ENCODE measurements at regions not wholly inside any gene's neighbourhood (a gene's known extent, or its start where the extent isn't known, plus 50 kb on each side); places are given as distances from the start of the nearest gene placed in this dataset.
"Not testable (repeated sequence)": the region's sequence is repeated elsewhere in the genome, so short reads cannot be mapped to it uniquely, and the experiment has no call there.

- H3K27me3 Mint-ChIP-seq (ENCODE audit: low read depth), result peaks cover 7% of the 10 kb centered on the region
- no peak overlapping the region for H3K4me3 Mint-ChIP-seq
- intact Hi-C loops (cut with micrococcal nuclease), result no loop called here
- no peaks in the 10 kb centered on the region for H3K9me3 Mint-ChIP-seq
- no peaks in the 10 kb centered on the region for H3K4me1 Mint-ChIP-seq (ENCODE audit: low read depth)
- no peak overlapping the region for H3K27ac Mint-ChIP-seq
- no peaks in the 10 kb centered on the region for H3K36me3 Mint-ChIP-seq (ENCODE audit: low read depth)
- no peak for DNase-seq
- CTCF ChIA-PET, result interaction anchor here (0.6 to 0.7 kb wide), 2 partner anchors 22 to 705 kb away, joined by 3 read pairs; no protein-coding TSS in a partner anchor
Observed at GRCh38 chr18:76042511-76042910, 452.5 kb downstream of the ZNF516 start.

DNA sequence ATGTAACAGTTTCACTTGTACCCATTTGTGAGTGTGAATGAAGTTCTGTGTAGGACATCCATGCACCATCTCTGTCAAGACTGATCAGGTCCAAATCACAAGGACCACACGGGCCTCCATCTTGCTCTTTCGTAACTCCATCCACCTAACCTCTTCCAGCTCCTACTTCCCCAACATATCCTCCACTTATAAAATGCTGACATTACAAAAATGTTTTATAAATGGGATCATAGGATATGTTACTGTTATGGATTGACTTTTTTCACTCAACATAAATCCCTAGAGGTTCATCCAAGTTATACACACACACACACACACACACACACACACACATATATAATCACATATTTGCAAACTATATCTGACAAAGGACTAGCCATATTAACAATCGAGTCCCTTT is 476.8 kb downstream of the ZNF516 start:
- H3K9me3 Mint-ChIP-seq, result peaks cover 2% of the 10 kb centered on the region
- intact Hi-C loops (cut with micrococcal nuclease), result no loop called here
- no peak overlapping the region for H3K4me3 Mint-ChIP-seq
- no peaks in the 10 kb centered on the region for H3K4me1 Mint-ChIP-seq (ENCODE audit: low read depth)
- CTCF ChIA-PET, result no interaction called here
- H3K27me3 Mint-ChIP-seq (ENCODE audit: low read depth), result peaks cover 6% of the 10 kb centered on the region
- DNase-seq, result no peak
- no peaks in the 10 kb centered on the region for H3K36me3 Mint-ChIP-seq (ENCODE audit: low read depth)
- H3K27ac Mint-ChIP-seq, result no peak overlapping the region

DNA sequence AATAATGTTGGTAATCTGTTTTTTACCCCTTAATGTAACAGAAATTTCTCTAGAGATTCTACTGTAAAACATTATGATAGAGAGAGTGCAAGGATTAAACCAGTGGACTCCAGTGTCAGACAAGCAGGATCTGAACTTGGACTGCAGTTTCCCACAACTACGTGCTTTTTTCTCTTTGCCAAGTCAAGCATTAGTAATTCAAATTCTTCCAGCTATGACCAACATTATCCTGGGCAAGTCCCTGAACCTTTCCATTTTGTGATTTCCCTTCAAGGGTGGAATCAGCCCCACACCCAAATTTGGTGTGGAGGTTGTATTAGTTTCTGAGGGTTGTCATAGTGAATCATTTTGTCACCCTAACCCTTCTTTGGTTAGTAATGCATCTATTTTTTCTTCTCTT is 482.0 kb downstream of the ZNF516 start:
- DNase-seq, result no peak
- peaks cover 1% of the 10 kb centered on the region for H3K9me3 Mint-ChIP-seq
- H3K27me3 Mint-ChIP-seq (ENCODE audit: low read depth), result peaks cover 6% of the 10 kb centered on the region
- intact Hi-C loops (cut with micrococcal nuclease), result no loop called here
- no peaks in the 10 kb centered on the region for H3K36me3 Mint-ChIP-seq (ENCODE audit: low read depth)
- no peak overlapping the region for H3K4me3 Mint-ChIP-seq
- H3K4me1 Mint-ChIP-seq (ENCODE audit: low read depth), result no peaks in the 10 kb centered on the region
- no peak overlapping the region for H3K27ac Mint-ChIP-seq
- CTCF ChIA-PET, result no interaction called here

DNA sequence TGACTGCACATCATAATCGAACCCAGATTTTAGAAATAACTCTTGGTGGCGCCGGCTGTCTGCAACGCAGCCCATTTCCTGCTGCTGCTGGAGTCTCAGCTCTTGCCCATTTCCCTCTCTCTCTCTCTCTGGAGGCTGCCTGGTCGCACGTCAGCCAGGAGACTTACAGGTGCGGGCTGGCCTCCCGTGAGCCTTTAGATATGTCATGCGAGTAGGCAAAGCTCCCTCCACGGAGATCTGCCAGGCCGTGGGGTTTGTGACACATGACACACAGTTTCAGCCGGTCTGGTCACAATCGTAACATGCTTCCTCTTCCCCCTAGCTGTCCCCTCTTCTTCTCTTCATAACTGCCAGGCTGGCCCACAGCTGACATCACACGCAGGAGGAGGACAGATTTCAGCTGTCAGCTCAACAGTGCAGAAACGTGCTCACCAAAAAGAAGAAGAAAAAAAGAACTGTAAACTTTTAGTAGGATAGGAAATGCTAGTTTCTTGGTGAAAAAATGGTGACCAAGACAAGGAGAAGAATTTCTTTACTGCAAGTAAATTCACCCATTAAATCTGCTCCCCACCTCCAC is 489.3 kb downstream of the ZNF516 start:
- H3K27me3 Mint-ChIP-seq (ENCODE audit: low read depth), result peaks cover 7% of the 10 kb centered on the region
- CTCF ChIA-PET, result no interaction called here
- intact Hi-C loops (cut with micrococcal nuclease), result no loop called here
- no peaks in the 10 kb centered on the region for H3K4me1 Mint-ChIP-seq (ENCODE audit: low read depth)
- DNase-seq, result no peak
- no peaks in the 10 kb centered on the region for H3K36me3 Mint-ChIP-seq (ENCODE audit: low read depth)
- H3K27ac Mint-ChIP-seq, result no peak overlapping the region
- no peaks in the 10 kb centered on the region for H3K9me3 Mint-ChIP-seq
- H3K4me3 Mint-ChIP-seq, result no peak overlapping the region

DNA sequence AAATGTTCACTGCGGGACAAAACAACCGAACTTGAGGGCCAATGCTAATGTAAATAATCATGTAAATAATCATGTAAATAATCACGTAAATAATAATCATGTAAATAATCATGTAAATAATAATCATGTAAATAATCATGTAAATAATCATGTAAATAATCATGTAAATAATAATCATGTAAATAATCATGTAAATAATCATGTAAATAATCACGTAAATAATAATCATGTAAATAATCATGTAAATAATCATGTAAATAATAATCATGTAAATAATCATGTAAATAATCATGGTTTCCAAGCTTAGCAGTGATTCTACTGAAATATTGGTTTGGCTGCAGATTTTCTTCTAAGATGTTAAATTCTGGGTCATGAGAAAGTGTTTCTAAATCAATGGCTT is 507.1 kb downstream of the ZNF516 start:
- H3K27ac Mint-ChIP-seq; H3K36me3 Mint-ChIP-seq (ENCODE audit: low read depth); CTCF ChIA-PET; H3K9me3 Mint-ChIP-seq; H3K4me1 Mint-ChIP-seq (ENCODE audit: low read depth); intact Hi-C loops (cut with micrococcal nuclease); H3K4me3 Mint-ChIP-seq; H3K27me3 Mint-ChIP-seq (ENCODE audit: low read depth); DNase-seq: not testable (repeated sequence)

GRCh38 chr18:75984853-75985252 is 510.2 kb downstream of the ZNF516 start:
- intact Hi-C loops (cut with micrococcal nuclease), result no loop called here
- DNase-seq, result no peak
- Mint-ChIP-seq H3K4me1 (ENCODE audit: low read depth) (no peaks in the 10 kb centered on the region), H3K36me3 (ENCODE audit: low read depth) (no peaks in the 10 kb centered on the region), H3K9me3 (no peaks in the 10 kb centered on the region), H3K4me3 (no peak overlapping the region), H3K27ac (no peak overlapping the region), H3K27me3 (ENCODE audit: low read depth) (peaks cover 9% of the 10 kb centered on the region)
- CTCF ChIA-PET, result no interaction called here

DNA sequence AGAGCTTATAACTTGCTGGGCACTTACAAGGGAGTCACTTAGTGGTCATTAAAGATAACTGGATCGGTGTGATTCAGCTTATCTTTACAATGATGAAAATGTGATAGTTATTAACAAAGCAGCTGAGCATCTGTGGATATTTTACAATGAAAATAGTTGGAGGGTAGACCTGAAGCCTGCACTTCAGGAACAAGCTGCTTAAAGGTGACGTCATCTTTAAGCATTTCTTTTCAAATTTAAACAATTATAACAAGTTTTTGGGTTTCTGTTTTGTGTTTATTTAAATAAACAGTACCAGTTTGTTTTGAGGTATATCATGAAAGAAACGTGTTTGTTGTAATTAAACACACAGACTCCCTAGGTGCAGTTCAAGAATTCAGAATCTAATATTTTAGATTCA is 513.9 kb downstream of the ZNF516 start:
- no peaks in the 10 kb centered on the region for H3K9me3 Mint-ChIP-seq
- CTCF ChIA-PET, result no interaction called here
- H3K4me3 Mint-ChIP-seq, result no peak overlapping the region
- no peaks in the 10 kb centered on the region for H3K36me3 Mint-ChIP-seq (ENCODE audit: low read depth)
- H3K27me3 Mint-ChIP-seq (ENCODE audit: low read depth), result peaks cover 11% of the 10 kb centered on the region
- intact Hi-C loops (cut with micrococcal nuclease), result no loop called here
- H3K27ac Mint-ChIP-seq, result no peak overlapping the region
- no peak for DNase-seq
- no peaks in the 10 kb centered on the region for H3K4me1 Mint-ChIP-seq (ENCODE audit: low read depth)

GRCh38 chr18:75977081-75977480 is 518.0 kb downstream of the ZNF516 start:
- H3K4me3 Mint-ChIP-seq, result no peak overlapping the region
- no peaks in the 10 kb centered on the region for H3K36me3 Mint-ChIP-seq (ENCODE audit: low read depth)
- CTCF ChIA-PET, result no interaction called here
- no peak for DNase-seq
- no peaks in the 10 kb centered on the region for H3K9me3 Mint-ChIP-seq
- H3K4me1 Mint-ChIP-seq (ENCODE audit: low read depth), result no peaks in the 10 kb centered on the region
- peaks cover 9% of the 10 kb centered on the region for H3K27me3 Mint-ChIP-seq (ENCODE audit: low read depth)
- intact Hi-C loops (cut with micrococcal nuclease), result no loop called here
- H3K27ac Mint-ChIP-seq, result no peak overlapping the region

- CTCF ChIA-PET, result no interaction called here
- intact Hi-C loops (cut with micrococcal nuclease), result no loop called here
- H3K27me3 Mint-ChIP-seq (ENCODE audit: low read depth), result peaks cover 1% of the 10 kb centered on the region
- H3K36me3 Mint-ChIP-seq (ENCODE audit: low read depth), result no peaks in the 10 kb centered on the region
- H3K4me3 Mint-ChIP-seq, result no peak overlapping the region
- H3K9me3 Mint-ChIP-seq, result no peaks in the 10 kb centered on the region
- H3K4me1 Mint-ChIP-seq (ENCODE audit: low read depth), result no peaks in the 10 kb centered on the region
- DNase-seq, result no peak
- H3K27ac Mint-ChIP-seq, result no peak overlapping the region
Observed at GRCh38 chr18:75970212-75970611, 524.8 kb downstream of the ZNF516 start.

- H3K4me1 Mint-ChIP-seq (ENCODE audit: low read depth), result no peaks in the 10 kb centered on the region
- intact Hi-C loops (cut with micrococcal nuclease), result no loop called here
- CTCF ChIA-PET, result interaction anchor here (0.6 to 0.7 kb wide), 2 partner anchors 199 to 376 kb away, joined by 4 to 5 read pairs; no protein-coding TSS in a partner anchor
- peaks cover 5% of the 10 kb centered on the region for H3K27me3 Mint-ChIP-seq (ENCODE audit: low read depth)
- no peaks in the 10 kb centered on the region for H3K9me3 Mint-ChIP-seq
- H3K36me3 Mint-ChIP-seq (ENCODE audit: low read depth), result no peaks in the 10 kb centered on the region
- DNase-seq, result no peak
- no peak overlapping the region for H3K4me3 Mint-ChIP-seq
- H3K27ac Mint-ChIP-seq, result no peak overlapping the region
Observed at GRCh38 chr18:75966431-75966830, 528.6 kb downstream of the ZNF516 start.

GRCh38 chr18:75962036-75962572 is 532.9 kb downstream of the ZNF516 start:
- CTCF ChIA-PET, result no interaction called here
- DNase-seq, result no peak
- no peaks in the 10 kb centered on the region for H3K4me1 Mint-ChIP-seq (ENCODE audit: low read depth)
- intact Hi-C loops (cut with micrococcal nuclease), result no loop called here
- no peak overlapping the region for H3K4me3 Mint-ChIP-seq
- no peak overlapping the region for H3K27ac Mint-ChIP-seq
- H3K9me3 Mint-ChIP-seq, result no peaks in the 10 kb centered on the region
- peaks cover 5% of the 10 kb centered on the region for H3K27me3 Mint-ChIP-seq (ENCODE audit: low read depth)
- no peaks in the 10 kb centered on the region for H3K36me3 Mint-ChIP-seq (ENCODE audit: low read depth)

DNA sequence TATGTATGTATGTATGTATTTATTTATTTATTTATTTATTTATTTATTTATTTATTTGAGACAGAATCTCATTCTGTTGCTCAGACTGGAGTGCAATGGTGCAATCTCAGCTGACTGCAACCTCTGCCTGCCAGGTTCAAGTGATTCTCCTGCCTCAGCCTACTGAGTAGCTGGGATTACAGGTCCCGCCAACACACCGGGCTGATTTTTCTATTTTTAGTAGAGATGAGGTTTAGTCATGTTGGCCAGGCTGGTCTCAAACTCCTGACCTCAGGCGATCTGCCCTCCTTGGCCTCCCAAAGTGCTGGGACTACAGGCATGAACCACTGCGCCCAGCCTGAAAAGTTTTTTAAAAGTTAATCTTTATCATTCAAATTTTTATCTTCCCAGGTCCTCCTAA is 532.9 kb upstream of the SMIM21 start:
- intact Hi-C loops (cut with micrococcal nuclease); H3K27me3 Mint-ChIP-seq (ENCODE audit: low read depth); CTCF ChIA-PET; H3K27ac Mint-ChIP-seq; H3K4me3 Mint-ChIP-seq; DNase-seq; H3K36me3 Mint-ChIP-seq (ENCODE audit: low read depth); H3K4me1 Mint-ChIP-seq (ENCODE audit: low read depth); H3K9me3 Mint-ChIP-seq: not testable (repeated sequence)

DNA sequence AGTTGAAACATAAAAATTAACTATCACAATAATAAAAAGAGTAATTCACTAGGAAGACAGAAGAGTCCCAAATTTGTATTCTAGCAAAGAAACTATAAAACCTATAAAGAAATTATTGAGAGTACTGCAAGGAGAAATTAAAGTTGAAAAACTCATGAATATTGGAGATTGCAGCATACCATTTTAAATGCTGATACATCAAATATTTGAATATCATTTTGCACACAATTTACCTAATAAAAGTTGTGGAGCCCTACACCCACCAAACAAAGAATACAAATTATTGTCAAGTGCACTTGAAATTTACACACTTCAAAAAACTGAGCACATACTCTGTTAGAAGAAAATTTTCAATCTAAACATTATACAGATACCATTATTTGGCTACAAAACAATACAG is 531.6 kb upstream of the SMIM21 start:
- Mint-ChIP-seq H3K27me3 (ENCODE audit: low read depth) (peaks cover 5% of the 10 kb centered on the region), H3K4me1 (ENCODE audit: low read depth) (no peaks in the 10 kb centered on the region), H3K4me3 (no peak overlapping the region), H3K27ac (no peak overlapping the region), H3K36me3 (ENCODE audit: low read depth) (no peaks in the 10 kb centered on the region), H3K9me3 (no peaks in the 10 kb centered on the region)
- no peak for DNase-seq
- CTCF ChIA-PET, result no interaction called here
- intact Hi-C loops (cut with micrococcal nuclease), result no loop called here

All from activated naive CD4-positive, alpha-beta T cell treated with anti-CD3 and anti-CD28 coated beads for 36 hours (primary cell).